ENCODE measurements at regions not wholly inside any gene's neighbourhood (a gene's known extent, or its start where the extent isn't known, plus 50 kb on each side); places are given as distances from the start of the nearest gene placed in this dataset.

DNA sequence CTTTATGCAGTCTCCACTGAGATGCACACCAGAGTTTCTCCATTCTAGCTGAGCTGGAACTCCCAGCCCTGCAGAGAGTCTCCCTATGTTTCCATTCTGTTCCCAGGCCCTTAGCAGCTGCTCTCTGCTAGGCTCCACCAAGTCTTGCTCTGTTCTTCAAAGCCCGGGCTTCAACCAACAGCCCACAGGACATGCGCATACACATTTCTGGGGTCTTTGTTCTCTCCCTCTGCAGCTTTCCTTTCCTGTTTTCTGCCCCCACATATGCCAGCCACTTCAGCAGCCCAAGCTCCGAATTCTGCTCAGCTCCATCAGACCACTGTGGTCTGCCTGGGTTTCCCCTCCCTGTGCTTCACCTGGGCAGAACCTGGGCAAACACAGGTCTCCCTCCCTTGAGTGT lies 205.9 kb downstream of the CBLN1 start:
- TF ChIP-seq, protein P1, sequence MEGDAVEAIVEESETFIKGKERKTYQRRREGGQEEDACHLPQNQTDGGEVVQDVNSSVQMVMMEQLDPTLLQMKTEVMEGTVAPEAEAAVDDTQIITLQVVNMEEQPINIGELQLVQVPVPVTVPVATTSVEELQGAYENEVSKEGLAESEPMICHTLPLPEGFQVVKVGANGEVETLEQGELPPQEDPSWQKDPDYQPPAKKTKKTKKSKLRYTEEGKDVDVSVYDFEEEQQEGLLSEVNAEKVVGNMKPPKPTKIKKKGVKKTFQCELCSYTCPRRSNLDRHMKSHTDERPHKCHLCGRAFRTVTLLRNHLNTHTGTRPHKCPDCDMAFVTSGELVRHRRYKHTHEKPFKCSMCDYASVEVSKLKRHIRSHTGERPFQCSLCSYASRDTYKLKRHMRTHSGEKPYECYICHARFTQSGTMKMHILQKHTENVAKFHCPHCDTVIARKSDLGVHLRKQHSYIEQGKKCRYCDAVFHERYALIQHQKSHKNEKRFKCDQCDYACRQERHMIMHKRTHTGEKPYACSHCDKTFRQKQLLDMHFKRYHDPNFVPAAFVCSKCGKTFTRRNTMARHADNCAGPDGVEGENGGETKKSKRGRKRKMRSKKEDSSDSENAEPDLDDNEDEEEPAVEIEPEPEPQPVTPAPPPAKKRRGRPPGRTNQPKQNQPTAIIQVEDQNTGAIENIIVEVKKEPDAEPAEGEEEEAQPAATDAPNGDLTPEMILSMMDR (IDR thresholded peaks at IDR 0.05; ENCODE audit: borderline replicate concordance): no peak
- intact Hi-C loops (cut with micrococcal nuclease): no loop called here
- no peaks in the 10 kb centered on the region for H3K4me1 ChIP-seq
- H3K27ac ChIP-seq (replicated peaks): no peak overlapping the region
- peaks cover 18% of the 10 kb centered on the region for H3K9me3 ChIP-seq (replicated peaks)
- no peak overlapping the region for H3K4me3 ChIP-seq
- no peaks in the 10 kb centered on the region for H3K36me3 ChIP-seq
- no peaks in the 10 kb centered on the region for H3K27me3 ChIP-seq (ENCODE audit: low read depth)
- DNase-seq: no peak

DNA sequence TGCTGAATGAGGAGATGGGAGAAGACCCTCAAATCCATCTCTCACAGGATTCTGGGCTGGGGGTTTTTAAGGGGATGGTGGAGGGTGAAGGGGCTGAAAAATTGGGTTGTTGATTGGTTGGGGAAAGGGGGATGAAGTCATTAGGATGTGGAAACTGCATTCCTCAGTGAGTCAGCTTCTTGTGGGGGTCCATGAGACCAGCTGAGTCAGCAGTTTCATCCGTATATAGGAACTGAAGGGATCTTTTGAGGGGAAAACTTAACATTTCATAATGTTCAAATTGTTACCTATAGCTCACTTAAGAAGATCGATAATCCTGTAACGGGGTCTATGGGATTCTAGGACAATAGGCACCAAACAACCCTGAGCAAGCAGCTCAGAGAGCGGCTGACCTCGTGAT lies 213.4 kb downstream of the CBLN1 start:
- DNase-seq: no peak
- Histone ChIP-seq H3K36me3 (no peaks in the 10 kb centered on the region), H3K4me1 (no peaks in the 10 kb centered on the region), H3K4me3 (no peak overlapping the region), H3K27ac (replicated peaks) (no peak overlapping the region), H3K27me3 (ENCODE audit: low read depth) (no peaks in the 10 kb centered on the region), H3K9me3 (replicated peaks) (peaks cover 17% of the 10 kb centered on the region)
- intact Hi-C loops (cut with micrococcal nuclease): no loop called here
- TF ChIP-seq, protein P1 (IDR thresholded peaks at IDR 0.05; ENCODE audit: borderline replicate concordance): no peak

DNA sequence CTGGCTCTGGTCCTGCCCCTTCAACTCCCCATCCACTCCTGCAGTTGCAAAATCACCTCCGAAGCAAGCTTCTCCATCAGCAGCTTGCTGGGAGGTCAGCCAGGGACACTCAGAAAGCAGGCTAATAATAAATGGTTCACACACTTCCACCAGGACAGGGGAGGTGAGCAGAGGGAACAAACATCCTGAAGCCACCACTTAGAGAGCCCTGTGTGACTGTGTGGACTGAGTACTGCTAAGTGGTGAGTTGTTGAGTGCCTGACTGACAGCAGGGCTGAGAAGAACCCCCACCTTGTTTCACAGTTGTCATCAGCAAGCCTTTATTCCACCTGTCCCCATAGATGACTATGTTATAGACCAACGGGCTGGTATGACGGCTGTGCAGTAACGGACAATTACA lies 213.9 kb downstream of the CBLN1 start:
- Histone ChIP-seq H3K27me3 (ENCODE audit: low read depth) (no peaks in the 10 kb centered on the region), H3K9me3 (replicated peaks) (peaks cover 17% of the 10 kb centered on the region), H3K36me3 (no peaks in the 10 kb centered on the region), H3K27ac (replicated peaks) (no peak overlapping the region), H3K4me1 (no peaks in the 10 kb centered on the region), H3K4me3 (no peak overlapping the region)
- intact Hi-C loops (cut with micrococcal nuclease): no loop called here
- TF ChIP-seq, protein P1 (IDR thresholded peaks at IDR 0.05; ENCODE audit: borderline replicate concordance): no peak
- no peak for DNase-seq

DNA sequence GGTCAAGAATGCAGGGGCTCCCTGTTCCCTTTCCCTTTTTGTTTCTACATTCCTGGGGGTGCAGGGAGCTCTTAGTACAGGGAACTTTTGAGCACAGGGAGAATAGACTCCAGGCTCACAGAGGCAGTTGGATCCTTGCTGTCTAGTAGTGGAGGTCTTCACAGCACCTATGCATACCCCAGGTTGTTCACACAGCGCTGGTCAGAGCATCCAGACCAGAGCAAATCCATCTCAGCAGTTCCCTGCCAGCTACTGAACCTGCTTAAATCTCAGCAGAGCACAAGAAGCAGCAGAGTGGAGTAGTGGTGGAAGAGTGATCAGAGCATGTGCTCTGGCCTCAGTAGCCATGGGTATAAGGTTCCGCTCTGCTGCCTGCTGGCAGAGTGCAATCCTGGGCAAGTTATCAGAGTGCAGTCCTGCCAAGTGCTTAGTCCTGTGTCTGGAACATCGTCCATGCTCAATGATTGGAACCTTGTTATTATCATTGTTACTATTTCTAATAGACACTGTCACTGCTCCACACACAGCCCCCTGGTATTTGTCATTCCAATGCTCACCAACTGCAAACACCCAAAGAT lies 220.4 kb downstream of the CBLN1 start:
- Histone ChIP-seq H3K4me1 (peaks cover 5% of the 10 kb centered on the region), H3K27me3 (ENCODE audit: low read depth) (no peaks in the 10 kb centered on the region), H3K36me3 (no peaks in the 10 kb centered on the region), H3K27ac (replicated peaks) (peak overlapping the region; percentile 27), H3K4me3 (no peak overlapping the region), H3K9me3 (replicated peaks) (no peaks in the 10 kb centered on the region)
- intact Hi-C loops (cut with micrococcal nuclease): no loop called here
- TF ChIP-seq, protein P1 (IDR thresholded peaks at IDR 0.05; ENCODE audit: borderline replicate concordance): no peak
- DNase-seq: peak; percentile 49

DNA sequence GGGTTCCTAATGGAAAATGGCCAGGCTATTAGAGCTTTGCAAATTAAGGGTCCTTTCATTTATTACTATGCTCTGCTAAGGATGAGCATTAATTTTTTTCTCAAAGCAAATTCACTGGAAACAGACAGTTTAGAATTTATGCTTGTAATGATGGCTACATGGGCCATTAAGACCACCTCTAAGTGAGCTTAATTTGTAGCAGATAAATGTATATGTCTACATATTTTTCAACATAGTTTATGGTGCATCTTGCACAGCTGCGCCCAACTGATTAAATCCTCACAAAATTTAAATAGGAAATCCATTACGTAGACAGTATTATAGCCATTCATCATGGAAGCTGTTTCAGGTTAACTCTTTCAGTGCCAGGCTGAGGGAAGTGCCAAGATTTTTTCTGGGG lies 220.9 kb downstream of the CBLN1 start:
- no peaks in the 10 kb centered on the region for H3K27me3 ChIP-seq (ENCODE audit: low read depth)
- no peaks in the 10 kb centered on the region for H3K9me3 ChIP-seq (replicated peaks)
- peaks cover 5% of the 10 kb centered on the region for H3K4me1 ChIP-seq
- H3K27ac ChIP-seq (replicated peaks): no peak overlapping the region
- no peak for DNase-seq
- H3K4me3 ChIP-seq: no peak overlapping the region
- intact Hi-C loops (cut with micrococcal nuclease): no loop called here
- TF ChIP-seq, protein P1 (IDR thresholded peaks at IDR 0.05; ENCODE audit: borderline replicate concordance): no peak
- H3K36me3 ChIP-seq: no peaks in the 10 kb centered on the region

Measured in left ventricle myocardium inferior (tissue), 1 donor.